MV-4-11 (cell line): ENCODE measurements at regions not wholly inside any gene's neighbourhood (a gene's known extent, or its start where the extent isn't known, plus 50 kb on each side); places are given as distances from the start of the nearest gene placed in this dataset.
"Not testable (repeated sequence)": the region's sequence is repeated elsewhere in the genome, so short reads cannot be mapped to it uniquely, and the experiment has no call there.

Source experiments
- DNase-seq: peaks from one replicate; lab custom pipeline; 2025; lab: John Stamatoyannopoulos, UW

DNA sequence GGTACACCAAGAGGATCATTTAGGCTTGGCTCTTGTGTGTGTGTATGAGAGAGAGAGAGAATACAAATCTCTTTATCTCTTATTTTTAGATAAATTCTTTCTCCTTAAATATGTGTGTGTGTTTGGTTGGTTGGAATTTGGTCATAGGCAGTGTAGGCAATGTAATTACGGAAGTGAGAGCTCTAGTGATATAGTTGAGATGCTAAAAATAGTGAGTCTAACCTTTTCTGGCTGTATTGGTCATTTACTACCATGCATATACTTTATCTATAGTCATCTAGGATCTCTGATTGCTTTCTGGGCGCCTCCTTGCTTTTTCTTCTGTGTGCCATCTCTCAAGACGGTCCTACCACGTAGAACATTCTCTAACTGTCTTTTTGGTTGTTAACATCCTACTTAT, 250.2 kb downstream of the NUF2 start:
- peak; percentile 50 for DNase-seq

DNA sequence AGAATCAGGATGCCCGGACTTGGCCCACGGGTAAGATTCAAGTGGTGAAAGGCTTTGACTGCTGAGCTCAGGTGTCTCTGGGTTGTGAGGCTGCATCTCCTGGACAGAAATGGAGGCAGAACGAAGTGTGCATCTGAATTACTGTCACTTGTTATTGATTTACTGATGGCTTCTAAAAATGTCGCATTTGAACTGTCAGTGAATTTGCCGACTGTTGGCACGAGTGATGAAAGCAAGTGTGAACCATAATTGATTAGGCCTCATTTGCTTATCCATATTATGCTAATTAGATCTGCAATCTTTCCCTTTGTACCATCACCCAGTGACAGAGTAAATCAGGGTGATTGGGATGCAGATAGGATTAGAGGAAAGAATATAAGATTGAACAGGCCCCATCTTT, 252.4 kb downstream of the NUF2 start:
- no peak for DNase-seq

GRCh38 chr1:163580926-163581325, 259.2 kb downstream of the NUF2 start:
- no peak for DNase-seq

- DNase-seq = no peak
Measured at GRCh38 chr1:163583661-163584181, 262.0 kb downstream of the NUF2 start.

- DNase-seq = no peak
Measured at GRCh38 chr1:163585796-163586195, 264.0 kb downstream of the NUF2 start.

GRCh38 chr1:163588796-163589195, 267.0 kb downstream of the NUF2 start:
- DNase-seq = no peak

- no peak for DNase-seq
Measured at GRCh38 chr1:163589735-163590134, 268.0 kb downstream of the NUF2 start.

DNA sequence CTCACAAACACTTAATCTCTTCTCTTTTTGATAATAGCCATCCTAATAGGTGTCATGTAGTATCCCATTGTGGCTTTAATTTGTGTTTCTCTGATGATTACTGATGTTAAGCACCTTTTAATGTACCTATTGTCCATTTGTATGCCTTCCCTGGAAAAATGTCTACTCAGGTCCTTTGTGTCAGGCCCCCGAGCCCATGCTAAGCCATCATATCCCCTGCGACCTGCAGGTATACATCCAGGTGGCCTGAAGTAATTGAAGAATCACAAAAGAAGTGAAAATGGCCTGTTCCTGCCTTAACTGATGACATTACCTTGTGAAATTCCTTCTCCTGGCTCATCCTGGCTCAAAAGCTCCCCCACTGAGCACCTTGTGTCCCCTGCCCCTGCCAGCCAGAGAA, 269.4 kb downstream of the NUF2 start:
- DNase-seq = not testable (repeated sequence)

DNA sequence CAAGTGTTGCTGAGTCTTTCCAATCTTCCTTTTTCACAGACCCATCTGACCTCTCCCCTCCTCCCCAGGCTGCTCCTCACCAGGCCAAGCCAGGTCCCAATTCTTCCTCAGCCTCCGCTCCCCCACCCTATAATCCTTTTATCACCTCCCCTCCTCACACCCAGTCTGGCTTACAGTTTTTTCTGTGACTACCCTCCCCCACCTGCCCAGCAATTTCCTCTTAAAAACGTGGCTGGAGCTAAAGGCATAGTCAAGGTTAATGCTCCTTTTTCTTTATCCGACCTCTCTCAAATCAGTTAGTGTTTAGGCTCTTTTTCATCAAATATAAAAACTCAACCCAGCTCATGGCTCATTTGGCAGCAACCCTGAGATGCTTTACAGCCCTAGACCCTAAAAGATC, 270.9 kb downstream of the NUF2 start:
- DNase-seq = not testable (repeated sequence)

DNA sequence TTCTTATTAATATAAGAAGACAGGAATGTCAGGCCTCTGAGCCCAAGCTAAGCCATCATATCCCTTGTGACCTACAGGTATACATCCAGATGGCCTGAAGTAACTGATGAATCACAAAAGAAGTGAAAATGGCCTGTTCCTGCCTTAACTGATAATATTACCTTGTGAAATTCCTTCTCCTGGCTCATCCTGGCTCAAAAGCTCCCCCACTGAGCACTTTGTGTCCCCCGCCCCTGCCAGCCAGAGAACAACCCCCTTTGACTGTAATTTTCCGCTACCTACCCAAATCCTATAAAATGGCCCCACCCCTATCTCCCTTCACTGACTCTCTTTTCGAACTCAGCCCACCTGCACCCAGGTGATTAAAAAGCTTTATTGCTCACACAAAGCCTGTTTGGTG, 274.4 kb downstream of the NUF2 start:
- DNase-seq = not testable (repeated sequence)

DNA sequence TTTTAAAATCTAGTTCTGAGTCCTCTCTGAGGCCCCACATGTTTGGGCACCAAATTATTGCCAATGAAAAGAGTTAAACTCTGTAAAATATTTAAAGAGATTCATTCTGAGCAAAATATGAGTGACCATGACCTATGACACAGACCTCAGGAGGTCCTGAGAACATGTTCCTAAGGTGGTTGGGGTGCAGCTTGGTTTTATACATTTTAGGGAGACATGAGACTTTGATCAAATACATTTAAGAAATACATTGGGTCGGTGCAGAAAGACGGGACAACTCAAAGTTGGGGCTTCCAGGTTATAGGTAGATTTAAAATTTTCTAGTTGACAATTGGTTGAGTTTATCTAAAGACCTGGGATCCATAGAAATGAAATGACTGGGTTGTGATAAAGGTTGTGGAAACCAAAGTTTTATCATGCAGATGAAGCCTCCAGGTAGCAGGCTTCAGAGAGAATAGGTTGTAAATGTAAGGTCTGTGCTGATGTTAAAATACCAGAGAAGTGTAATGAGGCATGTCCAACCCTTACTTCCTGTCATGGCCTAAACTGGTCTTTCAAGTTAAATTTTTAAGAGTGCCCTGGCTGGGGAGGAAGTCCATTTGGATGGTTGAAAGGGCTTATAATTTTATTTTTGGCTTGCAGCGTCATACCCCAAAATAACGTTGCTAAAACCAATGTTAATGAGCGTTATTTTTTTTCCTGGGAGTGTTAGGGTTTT, 274.9 kb downstream of the NUF2 start:
- DNase-seq = no peak

DNA sequence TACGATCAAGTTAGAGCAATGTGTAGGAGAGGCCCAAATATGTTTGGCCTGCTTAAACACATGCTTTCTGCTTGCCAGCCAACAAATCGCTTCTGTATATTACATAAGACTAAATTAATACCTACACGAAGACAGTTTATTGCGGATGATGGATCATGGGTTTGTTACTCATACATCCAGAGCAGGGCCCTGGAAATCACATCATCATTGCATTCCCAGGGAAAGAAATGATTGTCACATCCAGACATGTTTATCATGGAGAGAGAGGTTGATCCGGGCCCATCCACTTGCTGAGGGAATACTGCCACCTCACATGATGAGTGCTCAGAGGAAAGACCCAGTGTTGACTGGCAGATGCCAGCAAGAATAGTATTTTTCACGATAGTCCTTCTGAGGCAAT, 282.6 kb downstream of the NUF2 start:
- no peak for DNase-seq

DNA sequence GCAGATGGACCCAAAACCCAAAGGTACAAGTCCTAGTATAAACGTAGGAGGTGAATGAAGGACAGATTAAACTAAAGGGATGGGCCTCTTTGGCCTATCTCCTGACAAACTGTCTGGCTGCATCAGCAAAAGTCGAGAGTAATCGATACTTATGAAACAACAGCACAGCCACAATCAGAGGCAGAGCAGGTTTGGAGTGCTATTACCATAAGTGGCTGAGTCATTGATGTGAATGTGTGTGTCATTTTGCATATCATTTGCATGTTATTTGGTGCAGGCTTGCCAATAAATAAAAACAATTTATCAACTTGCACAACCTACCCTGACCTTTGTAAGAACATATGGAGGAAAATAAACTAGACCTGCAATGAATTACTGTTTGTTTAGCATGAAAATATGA, 283.1 kb downstream of the NUF2 start:
- DNase-seq = no peak

DNA sequence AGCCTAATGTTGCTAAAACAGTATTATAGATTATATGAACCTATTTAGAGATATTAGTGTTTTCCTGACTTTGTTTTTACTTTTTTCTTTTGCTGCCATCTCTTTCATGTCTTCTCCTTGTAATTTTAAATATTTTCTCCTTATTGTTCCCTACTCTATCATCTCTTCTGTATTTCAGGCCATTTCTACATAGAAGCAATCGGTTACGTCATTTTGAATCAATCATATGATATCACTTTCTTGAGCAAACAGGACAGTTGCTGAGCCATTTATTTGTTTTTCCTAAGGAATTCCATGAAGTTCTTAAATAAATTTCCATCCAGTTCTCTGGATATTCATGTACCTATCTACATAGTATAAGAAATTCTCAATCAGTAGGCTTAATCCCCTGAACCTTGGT, 287.2 kb downstream of the NUF2 start:
- no peak for DNase-seq

DNA sequence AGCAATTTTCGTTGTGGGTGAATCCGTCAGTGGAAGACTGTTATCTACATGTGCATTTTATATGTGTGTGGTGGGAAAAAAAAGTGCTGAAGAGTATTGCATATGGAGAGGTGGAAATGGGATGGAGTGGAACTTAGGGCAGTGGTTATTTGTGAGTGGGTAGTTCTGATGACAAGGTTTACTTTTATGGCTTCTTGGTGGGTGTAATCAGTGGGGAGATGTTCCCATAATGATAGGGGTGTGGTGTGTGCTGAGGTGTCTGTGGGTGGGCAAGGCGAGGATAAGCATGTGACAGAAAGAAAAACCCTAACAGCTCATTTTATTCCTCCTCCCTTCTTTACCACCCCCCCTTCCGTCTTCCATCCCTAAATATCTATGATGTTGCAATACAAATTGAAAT, 288.1 kb downstream of the NUF2 start:
- DNase-seq = no peak

DNA sequence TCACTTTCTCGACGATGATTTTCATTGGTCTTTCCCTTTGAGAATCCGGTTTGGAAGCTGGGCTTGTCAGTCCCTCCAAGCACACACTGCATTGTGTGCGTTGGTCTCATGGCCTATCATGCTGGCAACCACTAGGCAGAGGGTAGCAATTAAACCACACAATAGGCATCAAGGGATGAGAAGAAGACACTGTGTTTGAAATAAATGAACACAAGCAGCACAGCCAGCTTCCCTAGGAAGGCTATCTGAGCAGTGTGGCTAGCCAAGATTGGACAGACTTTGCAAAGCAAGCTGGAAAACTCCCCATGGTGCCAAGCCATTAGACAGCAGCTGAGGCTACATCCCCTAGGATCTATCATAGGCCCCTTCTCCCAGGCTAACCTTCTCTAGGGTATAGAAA, 288.7 kb downstream of the NUF2 start:
- no peak for DNase-seq

DNA sequence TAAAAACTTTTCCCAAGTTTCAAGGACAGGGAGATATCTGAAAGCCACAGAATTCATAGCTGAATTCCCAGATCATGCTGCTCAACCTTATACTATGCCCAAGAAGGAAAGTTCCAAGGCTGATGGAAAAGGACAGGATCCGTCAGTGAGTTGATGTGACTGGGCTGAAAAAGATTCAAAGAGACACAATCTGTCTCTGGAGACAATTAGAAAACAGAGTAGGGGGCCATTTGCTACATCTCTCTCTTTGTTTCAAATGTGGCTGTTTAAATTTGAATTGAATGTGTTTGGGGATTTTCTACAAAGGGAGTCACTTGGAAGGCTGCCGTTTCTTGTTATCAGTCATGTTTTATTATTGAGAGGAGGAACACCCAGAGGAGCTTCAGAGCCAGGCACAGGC, 292.6 kb downstream of the NUF2 start:
- no peak for DNase-seq

- no peak for DNase-seq
Measured at GRCh38 chr1:163628034-163628773, 306.4 kb downstream of the NUF2 start.

DNA sequence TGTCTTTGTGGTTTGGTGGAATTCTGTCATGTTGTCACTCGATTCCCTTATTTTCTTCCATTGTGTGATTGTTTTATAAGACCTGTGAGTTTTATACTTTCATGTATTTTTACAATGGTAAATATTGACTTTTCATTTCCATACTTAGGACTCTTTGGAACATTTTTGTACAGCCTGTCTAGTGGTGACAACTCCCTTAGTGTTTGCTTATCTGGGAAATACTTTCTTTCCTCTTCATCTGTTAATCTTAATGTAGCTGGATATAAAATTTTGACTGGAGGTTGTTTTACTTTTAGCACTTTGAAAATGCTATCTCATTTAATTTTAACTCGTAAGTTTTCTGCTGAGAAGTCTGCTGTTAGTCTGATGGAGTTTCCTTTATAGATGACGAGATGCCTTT, 310.5 kb downstream of the NUF2 start:
- no peak for DNase-seq

DNA sequence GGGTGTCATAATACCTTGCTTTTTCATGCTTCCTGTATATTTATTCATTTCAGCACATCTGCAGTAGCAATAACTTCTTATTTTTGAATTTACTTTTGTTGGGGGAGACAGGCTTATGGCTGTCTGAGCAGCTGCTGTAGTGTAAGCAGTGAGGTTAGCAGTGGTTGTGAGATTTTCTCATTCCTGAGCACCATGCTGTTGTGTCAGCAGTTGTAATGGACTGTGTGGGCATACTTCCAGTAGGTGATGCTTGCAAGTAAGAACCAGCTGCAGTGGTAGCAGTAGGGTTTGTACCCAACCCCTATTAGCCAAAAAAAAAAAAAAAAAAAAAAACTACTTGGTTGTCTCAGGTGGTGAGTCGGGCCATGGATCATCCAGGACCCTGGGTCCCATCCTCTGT, 311.6 kb downstream of the NUF2 start:
- DNase-seq = no peak

GRCh38 chr1:163645676-163646075, 323.9 kb downstream of the NUF2 start:
- not testable (repeated sequence) for DNase-seq

DNA sequence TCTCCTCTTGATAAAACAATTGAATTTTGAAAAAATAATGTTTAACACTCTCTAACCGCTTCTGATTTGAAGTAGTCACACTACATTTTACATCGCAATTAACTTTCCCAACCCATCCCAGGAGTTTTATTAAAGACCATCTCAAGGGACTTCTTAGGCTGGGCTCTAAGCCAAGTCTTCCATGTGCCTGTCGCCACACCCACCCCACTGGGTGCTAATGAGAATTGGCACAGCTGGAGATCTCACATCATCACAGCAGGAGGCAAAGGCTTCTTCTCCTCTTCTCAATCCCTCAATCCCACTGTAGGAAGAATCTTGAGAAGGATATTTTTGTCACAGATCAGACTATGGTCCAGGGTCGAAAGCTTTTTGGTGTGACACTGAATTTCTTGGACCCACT, 328.9 kb downstream of the NUF2 start:
- no peak for DNase-seq

DNA sequence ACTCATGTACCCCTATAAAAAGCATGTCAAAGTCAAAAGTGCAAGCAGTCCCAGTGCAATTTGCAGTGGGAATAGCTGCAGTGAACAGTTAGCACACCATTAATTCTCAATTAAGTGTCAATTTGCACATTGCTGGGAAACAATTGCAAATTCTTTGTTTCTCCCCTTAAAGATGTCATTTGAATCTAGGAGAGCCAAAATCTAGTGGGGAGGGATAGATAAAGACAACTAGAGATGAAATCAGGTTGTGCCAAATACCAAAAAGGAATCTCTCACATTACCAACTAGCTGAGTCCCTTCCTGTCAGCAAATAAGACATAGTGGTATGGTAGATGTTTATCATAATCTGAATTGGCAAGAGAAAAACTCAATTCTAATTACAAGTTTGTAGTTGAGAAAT, 330.7 kb downstream of the NUF2 start:
- no peak for DNase-seq

- DNase-seq = no peak
Measured at GRCh38 chr1:163655565-163655964, 333.8 kb downstream of the NUF2 start.
